HL-60 (cell line): ENCODE measurements at regions not wholly inside any gene's neighbourhood (a gene's known extent, or its start where the extent isn't known, plus 50 kb on each side); places are given as distances from the start of the nearest gene placed in this dataset.

ENCODE experiments used
- DNase-seq, 2 experiments: peaks; one replicate each; pipeline ENCODE4 v3.0.0-alpha.2; 2010 to 2020; ENCODE audit warnings: low read depth in 1 of 2, low spot score in 1 of 2
- H3K27ac ChIP-seq: fragments of 250-450 bp; sonication (Bioruptor Pico); replicated peaks from 2 replicates; pipeline ENCODE4 v1.5.1; 2020; ENCODE audit warnings: mild to moderate bottlenecking, moderate library complexity
- H3K27me3 ChIP-seq: fragments of 250-450 bp; sonication (Bioruptor Pico); 2 replicates; pipeline ENCODE4 v1.5.1; 2021; ENCODE audit warnings: mild to moderate bottlenecking, moderate library complexity; ENCODE audit not compliant: insufficient read depth, poor library complexity, severe bottlenecking
- H3K4me3 ChIP-seq: replicated peaks from 2 replicates; pipeline ENCODE4 v1.5.1; 2011; ENCODE audit warnings: mild to moderate bottlenecking, control low read depth, low read length; ENCODE audit not compliant: insufficient read depth
- CTCF ChIP-seq: IDR thresholded peaks from one replicate; pipeline ENCODE4 v1.5.1; 2011; ENCODE audit warnings: low read length, control low read depth, inconsistent platforms; ENCODE audit not compliant: insufficient read depth
- GABPA ChIP-seq: IDR thresholded peaks from 2 replicates; pipeline ENCODE4 v1.6.1; 2012; ENCODE audit warnings: low read depth
- POLR2AphosphoS5 ChIP-seq: IDR thresholded peaks from 2 replicates; pipeline ENCODE4 v1.6.1; 2012; ENCODE audit warnings: low read depth
- REST ChIP-seq: IDR thresholded peaks from 2 replicates; pipeline ENCODE4 v1.6.1; 2012; ENCODE audit warnings: low read depth; ENCODE audit not compliant: insufficient replicate concordance
- SPI1 ChIP-seq: IDR thresholded peaks from 2 replicates; pipeline ENCODE4 v1.6.1; 2012; ENCODE audit warnings: low read depth, mild to moderate bottlenecking, borderline replicate concordance

- no peak for DNase-seq
- TF ChIP-seq CTCF (no peak), REST (no peak)
- Histone ChIP-seq H3K27ac (no peak overlapping the region), H3K27me3 (no peaks in the 10 kb centered on the region), H3K4me3 (no peak overlapping the region)
These were observed 259.3 kb upstream of the AJAP1 start for GRCh38 chr1:4395158-4395557.

GRCh38 chr1:4395676-4396075 is 258.7 kb upstream of the AJAP1 start:
- no peak overlapping the region for H3K4me3 ChIP-seq
- no peak for DNase-seq
- no peak overlapping the region for H3K27ac ChIP-seq
- TF ChIP-seq REST (no peak), SPI1 (no peak), CTCF (no peak), GABPA (no peak), POLR2AphosphoS5 (no peak)
- H3K27me3 ChIP-seq, result no peaks in the 10 kb centered on the region

- no peak overlapping the region for H3K4me3 ChIP-seq
- no peak overlapping the region for H3K27ac ChIP-seq
- TF ChIP-seq CTCF (no peak), POLR2AphosphoS5 (no peak), GABPA (no peak), SPI1 (no peak), REST (no peak)
- H3K27me3 ChIP-seq, result no peaks in the 10 kb centered on the region
- DNase-seq, result no peak
These were observed 257.9 kb upstream of the AJAP1 start for GRCh38 chr1:4396551-4396950.
